Peyer's patch (tissue), 4 donors: ENCODE measurements at regions not wholly inside any gene's neighbourhood (a gene's known extent, or its start where the extent isn't known, plus 50 kb on each side); places are given as distances from the start of the nearest gene placed in this dataset.

Source experiments
- CTCF ChIP-seq, 6 experiments: fragments of 450-650 bp in 4 of 6; fragments of 200-600 bp in 2 of 6; sonication (generic) in 1 of 6; IDR thresholded peaks; one replicate each; pipeline ENCODE4 v1.5.1; 2017 to 2019; ENCODE audit warnings: antibody characterized with exemption in 6 of 6, mild to moderate bottlenecking in 3 of 6, moderate library complexity in 1 of 6
- POLR2A ChIP-seq, 2 donors: fragments of 450-650 bp; IDR thresholded peaks; one replicate each; pipeline ENCODE4 v1.5.1; 2017; ENCODE audit warnings: antibody characterized with exemption in 2 of 2, mild to moderate bottlenecking in 2 of 2, moderate library complexity in 2 of 2

- TF ChIP-seq CTCF (IDR thresholded peaks at IDR 0.05) (no peak), POLR2A (IDR thresholded peaks at IDR 0.05) (no peak)
Measured at GRCh38 chr10:58993480-58994221, 182.8 kb upstream of the PHYHIPL start.
